ENCODE measurements at regions not wholly inside any gene's neighbourhood (a gene's known extent, or its start where the extent isn't known, plus 50 kb on each side); places are given as distances from the start of the nearest gene placed in this dataset.

- Histone ChIP-seq H3F3A (ENCODE audit: low read depth) (no peaks in the 10 kb centered on the region), H3K4me3 (no peak overlapping the region), H3K4me1 (no peaks in the 10 kb centered on the region), H3K36me3 (no peaks in the 10 kb centered on the region), H3K9ac (no peak overlapping the region), H4K20me1 (ENCODE audit: low read depth) (no peaks in the 10 kb centered on the region), H2AFZ (replicated peaks) (no peak overlapping the region), H3K9me3 (ENCODE audit: low read depth) (no peaks in the 10 kb centered on the region), H3K79me2 (ENCODE audit: low read depth) (no peaks in the 10 kb centered on the region), H3K4me2 (no peak overlapping the region), H3K27me3 (no peaks in the 10 kb centered on the region), H3K27ac (no peak overlapping the region)
- TF ChIP-seq EZH2 (IDR thresholded peaks at IDR 0.05) (no peak), EZH2phosphoT487 (IDR thresholded peaks at IDR 0.05) (no peak)
- TF ChIP-seq, protein P1, sequence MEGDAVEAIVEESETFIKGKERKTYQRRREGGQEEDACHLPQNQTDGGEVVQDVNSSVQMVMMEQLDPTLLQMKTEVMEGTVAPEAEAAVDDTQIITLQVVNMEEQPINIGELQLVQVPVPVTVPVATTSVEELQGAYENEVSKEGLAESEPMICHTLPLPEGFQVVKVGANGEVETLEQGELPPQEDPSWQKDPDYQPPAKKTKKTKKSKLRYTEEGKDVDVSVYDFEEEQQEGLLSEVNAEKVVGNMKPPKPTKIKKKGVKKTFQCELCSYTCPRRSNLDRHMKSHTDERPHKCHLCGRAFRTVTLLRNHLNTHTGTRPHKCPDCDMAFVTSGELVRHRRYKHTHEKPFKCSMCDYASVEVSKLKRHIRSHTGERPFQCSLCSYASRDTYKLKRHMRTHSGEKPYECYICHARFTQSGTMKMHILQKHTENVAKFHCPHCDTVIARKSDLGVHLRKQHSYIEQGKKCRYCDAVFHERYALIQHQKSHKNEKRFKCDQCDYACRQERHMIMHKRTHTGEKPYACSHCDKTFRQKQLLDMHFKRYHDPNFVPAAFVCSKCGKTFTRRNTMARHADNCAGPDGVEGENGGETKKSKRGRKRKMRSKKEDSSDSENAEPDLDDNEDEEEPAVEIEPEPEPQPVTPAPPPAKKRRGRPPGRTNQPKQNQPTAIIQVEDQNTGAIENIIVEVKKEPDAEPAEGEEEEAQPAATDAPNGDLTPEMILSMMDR (IDR thresholded peaks at IDR 0.05): no peak
- peaks cover 17% of the 10 kb centered on the region for H3K4me1 Mint-ChIP-seq
- peaks cover 4% of the 10 kb centered on the region for H3K27me3 Mint-ChIP-seq (ENCODE audit: insufficient read depth, low read depth)
- peaks cover 9% of the 10 kb centered on the region for H3K9me3 Mint-ChIP-seq
- no peak for DNase-seq (ENCODE audit: low spot score)
- no peaks in the 10 kb centered on the region for H3K36me3 Mint-ChIP-seq
- H3K4me3 Mint-ChIP-seq: no peak overlapping the region
- no peak overlapping the region for H3K27ac Mint-ChIP-seq
Measured at GRCh38 chr1:5780324-5780716, 211.9 kb downstream of the NPHP4 start.

DNA sequence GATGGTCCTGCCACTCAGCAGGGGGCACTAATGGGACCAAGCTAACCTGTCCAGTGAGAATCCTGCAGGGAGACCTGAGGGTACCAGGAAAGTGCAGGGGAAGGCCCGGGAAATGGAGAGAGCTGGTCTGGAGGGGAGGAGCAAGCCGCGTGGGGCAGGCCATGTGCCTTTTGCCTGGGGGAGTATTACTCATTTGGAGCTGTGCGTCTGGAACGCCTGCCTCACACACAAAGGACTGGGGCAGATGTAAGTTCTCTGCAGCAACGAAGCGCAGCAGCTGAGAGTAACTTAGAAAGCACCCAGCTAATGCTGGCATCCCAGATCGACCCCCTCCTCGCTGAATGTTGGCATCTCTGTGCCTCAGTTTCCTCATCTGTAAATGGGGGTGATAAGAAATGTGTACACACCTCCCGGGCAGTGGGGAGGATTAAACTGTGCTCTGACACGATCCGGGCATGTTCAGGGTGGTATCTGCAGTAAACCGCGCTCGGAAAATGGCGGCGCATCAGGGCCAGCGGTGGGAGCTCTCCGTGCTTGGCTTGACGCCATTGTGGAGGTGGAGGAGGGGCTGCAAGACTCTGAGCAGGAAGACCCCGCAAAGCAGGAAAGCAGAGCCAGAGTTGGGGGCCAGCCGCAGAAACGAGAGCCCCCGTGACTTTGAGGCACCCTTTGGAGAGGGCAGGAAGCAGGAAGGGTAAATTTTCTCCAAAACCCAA lies 212.5 kb downstream of the NPHP4 start:
- no peak overlapping the region for H2AFZ ChIP-seq (replicated peaks)
- no peak for DNase-seq (ENCODE audit: low spot score)
- H3K9me3 Mint-ChIP-seq: peaks cover 9% of the 10 kb centered on the region

DNA sequence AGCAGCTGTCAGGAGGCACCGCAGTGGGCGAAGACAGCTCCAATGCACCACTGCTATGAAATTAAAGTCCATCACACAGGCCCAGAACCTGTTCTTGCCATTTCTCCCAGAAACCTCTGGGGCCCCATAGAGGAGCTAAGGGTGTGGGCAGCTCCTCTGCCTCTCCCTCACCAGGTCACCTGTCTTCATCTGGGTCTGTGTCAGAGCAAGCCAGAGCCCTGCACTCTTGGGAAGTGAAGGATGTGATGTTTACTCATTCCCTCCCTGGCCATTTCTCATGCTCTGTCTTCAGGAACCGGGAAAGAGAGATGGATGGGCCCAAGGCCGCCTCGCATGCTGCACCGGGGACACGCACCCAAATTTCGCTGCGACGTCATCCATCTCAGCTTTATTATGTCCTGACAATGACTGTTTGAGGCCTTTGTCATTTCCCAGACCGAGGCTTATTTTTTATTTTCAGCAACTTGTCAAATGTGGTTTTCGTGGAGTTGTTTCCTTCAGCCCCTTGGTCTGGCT lies 216.1 kb downstream of the NPHP4 start:
- H3K27ac ChIP-seq: no peak overlapping the region
- H3K4me2 ChIP-seq: no peak overlapping the region
- H2AFZ ChIP-seq (replicated peaks): no peak overlapping the region
- no peak overlapping the region for H3K4me3 ChIP-seq
- no peaks in the 10 kb centered on the region for H3K9me3 ChIP-seq (ENCODE audit: low read depth)
- peaks cover 8% of the 10 kb centered on the region for H3F3A ChIP-seq (ENCODE audit: low read depth)
- no peak for DNase-seq (ENCODE audit: low spot score)
- peaks cover 19% of the 10 kb centered on the region for H3K4me1 ChIP-seq
- H3K27me3 ChIP-seq: no peaks in the 10 kb centered on the region
- Mint-ChIP-seq H3K27ac (no peak overlapping the region), H3K36me3 (no peaks in the 10 kb centered on the region), H3K27me3 (ENCODE audit: insufficient read depth, low read depth) (peaks cover 7% of the 10 kb centered on the region), H3K4me3 (no peak overlapping the region), H3K4me1 (peaks cover 33% of the 10 kb centered on the region), H3K9me3 (peaks cover 9% of the 10 kb centered on the region)
- no peaks in the 10 kb centered on the region for H3K79me2 ChIP-seq (ENCODE audit: low read depth)
- TF ChIP-seq EZH2 (IDR thresholded peaks at IDR 0.05) (no peak), EZH2phosphoT487 (IDR thresholded peaks at IDR 0.05) (no peak)
- TF ChIP-seq, protein P1 (IDR thresholded peaks at IDR 0.05): no peak
- H4K20me1 ChIP-seq (ENCODE audit: low read depth): peaks cover 5% of the 10 kb centered on the region
- H3K9ac ChIP-seq: no peak overlapping the region
- no peaks in the 10 kb centered on the region for H3K36me3 ChIP-seq

More for the DNA sequence above, 212.5 kb downstream of the NPHP4 start:
- Histone ChIP-seq H3K27me3 (no peaks in the 10 kb centered on the region), H4K20me1 (ENCODE audit: low read depth) (no peaks in the 10 kb centered on the region), H3K9me3 (ENCODE audit: low read depth) (no peaks in the 10 kb centered on the region), H3K4me2 (no peak overlapping the region), H3K79me2 (ENCODE audit: low read depth) (no peaks in the 10 kb centered on the region), H3K9ac (no peak overlapping the region), H3K27ac (no peak overlapping the region), H3K36me3 (no peaks in the 10 kb centered on the region), H3K4me1 (peaks cover 2% of the 10 kb centered on the region), H3F3A (ENCODE audit: low read depth) (no peaks in the 10 kb centered on the region), H3K4me3 (no peak overlapping the region)
- TF ChIP-seq EZH2phosphoT487 (IDR thresholded peaks at IDR 0.05) (no peak), EZH2 (IDR thresholded peaks at IDR 0.05) (no peak)
- TF ChIP-seq, protein P1 (IDR thresholded peaks at IDR 0.05): no peak
- no peak overlapping the region for H3K27ac Mint-ChIP-seq
- no peaks in the 10 kb centered on the region for H3K36me3 Mint-ChIP-seq
- H3K27me3 Mint-ChIP-seq (ENCODE audit: insufficient read depth, low read depth): peaks cover 4% of the 10 kb centered on the region
- H3K4me1 Mint-ChIP-seq: peaks cover 22% of the 10 kb centered on the region
- H3K4me3 Mint-ChIP-seq: no peak overlapping the region

All from neural progenitor cell (in vitro differentiated cells).